Lower lobe of right lung (tissue), 2 donors: ENCODE measurements at regions not wholly inside any gene's neighbourhood (a gene's known extent, or its start where the extent isn't known, plus 50 kb on each side); places are given as distances from the start of the nearest gene placed in this dataset.
"Not testable (repeated sequence)": the region's sequence is repeated elsewhere in the genome, so short reads cannot be mapped to it uniquely, and the experiment has no call there.

ENCODE experiments used
- ATAC-seq, 2 donors: fragments of 200-7000 bp; cut with Tn5 transposase; one replicate each; pipeline ENCODE4 v1.9.1; 2020 to 2022; ENCODE audit warnings: mild to moderate bottlenecking in 2 of 2, moderate library complexity in 2 of 2
- DNase-seq: peaks from one replicate; pipeline ENCODE4 v3.0.0-alpha.2; 2020
- H3K27ac ChIP-seq: fragments of 200-600 bp; one replicate; pipeline ENCODE4 v1.8.0; 2022
- H3K27me3 ChIP-seq: fragments of 200-600 bp; one replicate; pipeline ENCODE4 v1.8.0; 2022; ENCODE audit warnings: low read depth
- H3K36me3 ChIP-seq: fragments of 200-600 bp; one replicate; pipeline ENCODE4 v1.8.0; 2022; ENCODE audit warnings: mild to moderate bottlenecking
- H3K4me1 ChIP-seq: fragments of 200-600 bp; one replicate; pipeline ENCODE4 v1.8.0; 2022
- H3K4me3 ChIP-seq: fragments of 200-600 bp; one replicate; pipeline ENCODE4 v1.8.0; 2022; ENCODE audit warnings: mild to moderate bottlenecking
- H3K9me3 ChIP-seq: fragments of 200-600 bp; one replicate; pipeline ENCODE4 v1.8.0; 2022
- CTCF ChIP-seq: fragments of 200-600 bp; IDR thresholded peaks from one replicate; pipeline ENCODE4 v1.8.0; 2022; ENCODE audit warnings: antibody characterized with exemption, mild to moderate bottlenecking
- intact Hi-C: fragments of 100-400 bp; cut with DNase I; formaldehyde crosslinking; loops from one replicate; pipeline ENCODE4 v1.11.0; 2022
- donor health status: DM: no; HTN: yes; CAD: no; lungs with severe emphysema.

DNA sequence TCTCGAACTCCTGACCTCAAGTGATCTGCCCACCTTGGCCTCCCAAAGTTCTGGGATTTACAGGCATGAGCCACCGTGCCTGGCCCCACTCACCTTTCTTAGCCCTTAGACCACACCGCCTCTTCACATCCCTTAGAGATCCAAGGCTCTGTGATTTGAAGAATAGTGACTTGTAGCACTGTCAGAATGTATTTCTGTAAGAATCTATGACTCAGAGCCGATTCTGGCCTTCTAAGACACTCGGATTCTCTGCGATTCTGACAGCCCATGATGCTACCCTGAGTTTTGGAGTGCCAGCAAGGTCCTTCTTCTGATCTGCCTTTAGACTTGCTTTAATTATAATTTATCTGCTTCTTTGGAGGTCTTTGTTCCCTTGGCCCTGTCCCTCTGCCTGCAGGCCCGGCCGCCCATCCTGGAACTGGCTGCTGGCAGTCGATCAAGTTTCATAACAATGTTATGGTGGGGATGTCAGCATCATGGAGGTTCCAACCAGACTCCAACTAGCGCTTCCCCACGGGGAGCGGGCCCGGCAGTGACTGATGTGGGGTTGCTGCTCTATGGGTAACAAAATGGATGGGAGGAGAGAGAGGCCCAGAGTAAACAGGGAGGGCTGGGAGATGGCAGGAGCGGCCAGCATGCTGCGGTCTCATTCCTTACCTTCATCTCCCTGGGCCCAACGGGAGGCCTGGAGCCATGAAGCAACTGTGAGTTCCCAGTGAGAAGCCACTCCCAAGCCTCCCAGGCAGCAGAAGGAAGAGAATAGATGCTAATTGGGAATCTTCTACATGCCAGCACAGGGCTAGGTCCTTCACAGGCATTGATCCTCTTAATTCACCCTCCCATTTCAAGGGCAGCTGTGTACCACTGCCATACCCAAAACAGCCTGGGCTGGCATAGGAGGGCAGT, 55.7 kb upstream of the RASD2 start:
- H3K4me1 ChIP-seq = peaks cover 17% of the 10 kb centered on the region
- no peak for TF ChIP-seq CTCF
- ATAC-seq = no peak
- no peaks in the 10 kb centered on the region for H3K27me3 ChIP-seq
- H3K9me3 ChIP-seq = no peaks in the 10 kb centered on the region
- no peak for DNase-seq
- intact Hi-C loops = no loop called here
- H3K4me3 ChIP-seq = no peak overlapping the region
- H3K27ac ChIP-seq = no peak overlapping the region
- H3K36me3 ChIP-seq = no peaks in the 10 kb centered on the region

DNA sequence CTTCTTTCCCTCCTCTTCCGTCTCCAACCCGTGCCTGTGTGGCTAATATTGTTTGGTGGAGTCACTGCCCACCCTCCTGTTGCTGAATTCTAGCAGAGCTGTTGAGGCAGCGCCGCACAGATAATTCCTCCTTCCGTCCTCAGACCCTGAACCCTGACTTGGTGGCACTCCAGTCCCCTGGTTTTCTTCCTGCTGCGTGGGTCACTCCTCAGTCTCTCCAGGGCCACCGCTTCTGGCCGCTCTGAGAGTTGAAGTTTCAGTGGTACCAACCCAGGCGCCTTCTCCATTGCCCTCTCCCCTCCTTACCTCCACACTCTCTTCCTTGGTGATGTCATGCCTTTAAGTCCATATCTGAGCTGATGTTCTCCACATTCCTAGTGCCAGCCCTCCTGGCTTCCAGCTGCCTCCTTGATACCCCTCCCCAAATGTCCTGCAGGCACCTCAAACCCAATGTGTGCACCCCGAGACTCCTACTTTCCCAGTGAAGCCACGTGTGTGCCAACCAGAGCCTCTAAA, 54.5 kb upstream of the RASD2 start:
- Histone ChIP-seq H3K27ac (no peak overlapping the region), H3K4me1 (peaks cover 4% of the 10 kb centered on the region), H3K36me3 (no peaks in the 10 kb centered on the region), H3K9me3 (no peaks in the 10 kb centered on the region), H3K4me3 (no peak overlapping the region), H3K27me3 (no peaks in the 10 kb centered on the region)
- no peak for ATAC-seq
- DNase-seq = no peak
- intact Hi-C loops = no loop called here
- TF ChIP-seq CTCF = no peak

GRCh38 chr22:35487623-35488022, 53.0 kb upstream of the RASD2 start:
- ATAC-seq, H3K9me3 ChIP-seq, H3K4me3 ChIP-seq, H3K4me1 ChIP-seq, DNase-seq, H3K27me3 ChIP-seq, H3K27ac ChIP-seq, intact Hi-C loops, H3K36me3 ChIP-seq: not testable (repeated sequence)

GRCh38 chr22:35488513-35488912, 52.1 kb upstream of the RASD2 start:
- no peak for DNase-seq
- H3K4me1 ChIP-seq = no peaks in the 10 kb centered on the region

DNA sequence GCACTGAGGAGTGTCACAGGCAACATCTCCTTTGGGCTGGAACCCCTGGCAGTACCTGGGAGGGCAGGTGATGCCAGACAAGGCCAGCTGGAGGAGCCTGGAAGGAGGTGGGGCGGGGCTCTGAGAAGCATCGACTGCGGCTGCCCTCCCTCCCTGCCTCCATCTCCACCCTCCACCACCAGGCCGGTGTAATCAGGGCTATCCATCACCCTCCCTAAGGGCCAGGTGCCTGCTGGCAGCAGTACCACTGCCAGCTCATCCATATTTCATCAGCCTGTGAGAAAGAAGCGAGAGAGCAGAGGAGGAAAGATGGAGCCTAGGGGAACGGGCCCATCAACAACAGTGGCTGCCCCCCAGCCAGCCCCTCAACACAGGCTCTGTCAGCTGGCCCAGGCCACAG, 51.4 kb upstream of the RASD2 start:
- H3K36me3 ChIP-seq = no peaks in the 10 kb centered on the region
- DNase-seq (no peak), ATAC-seq (no peak)
- no peak overlapping the region for H3K4me3 ChIP-seq
- no peaks in the 10 kb centered on the region for H3K4me1 ChIP-seq
- TF ChIP-seq CTCF = no peak
- intact Hi-C loops = no loop called here
- no peaks in the 10 kb centered on the region for H3K27me3 ChIP-seq
- H3K9me3 ChIP-seq = no peaks in the 10 kb centered on the region
- H3K27ac ChIP-seq = no peak overlapping the region

More at GRCh38 chr22:35488513-35488912, 52.1 kb upstream of the RASD2 start:
- intact Hi-C loops = no loop called here
- no peak for ATAC-seq
- Histone ChIP-seq H3K4me3 (no peak overlapping the region), H3K27me3 (no peaks in the 10 kb centered on the region), H3K9me3 (no peaks in the 10 kb centered on the region), H3K36me3 (no peaks in the 10 kb centered on the region), H3K27ac (no peak overlapping the region)
- TF ChIP-seq CTCF = no peak
